NB4 (cell line): ENCODE measurements at regions not wholly inside any gene's neighbourhood (a gene's known extent, or its start where the extent isn't known, plus 50 kb on each side); places are given as distances from the start of the nearest gene placed in this dataset.
"Not testable (repeated sequence)": the region's sequence is repeated elsewhere in the genome, so short reads cannot be mapped to it uniquely, and the experiment has no call there.

Experiments used
- DNase-seq: peaks from one replicate; pipeline ENCODE4 v3.0.0; 2010; ENCODE audit warnings: low read depth
- H3K4me3 ChIP-seq: one replicate; pipeline ENCODE4 v1.5.1; 2011; ENCODE audit warnings: mild to moderate bottlenecking, low read depth, low read length, moderate library complexity
- CTCF ChIP-seq: IDR thresholded peaks from one replicate; pipeline ENCODE4 v1.5.1; 2012; ENCODE audit warnings: low read depth, low read length
- MAX ChIP-seq: IDR thresholded peaks from 2 replicates; pipeline ENCODE4 v1.6.1; 2011; ENCODE audit warnings: low read depth, low read length
- MYC ChIP-seq: IDR thresholded peaks from 2 replicates; pipeline ENCODE4 v1.6.1; 2011; ENCODE audit warnings: low read depth, low read length
- POLR2A ChIP-seq: IDR thresholded peaks from 2 replicates; pipeline ENCODE4 v1.6.1; 2011; ENCODE audit warnings: mild to moderate bottlenecking; ENCODE audit not compliant: insufficient read length; ENCODE audit errors: extremely low read depth

GRCh38 chr3:59366218-59366617, 316.4 kb upstream of the CFAP20DC start:
- H3K4me3 ChIP-seq: no peak overlapping the region
- TF ChIP-seq CTCF (no peak), MYC (no peak), POLR2A (no peak), MAX (no peak)
- DNase-seq: no peak

GRCh38 chr3:59364496-59364895, 314.7 kb upstream of the CFAP20DC start:
- no peak for DNase-seq
- TF ChIP-seq POLR2A (no peak), MAX (no peak), MYC (no peak), CTCF (no peak)
- no peak overlapping the region for H3K4me3 ChIP-seq

GRCh38 chr3:59360312-59360711, 310.5 kb upstream of the CFAP20DC start:
- DNase-seq, H3K4me3 ChIP-seq: not testable (repeated sequence)

- no peak for DNase-seq
- H3K4me3 ChIP-seq: no peak overlapping the region
- TF ChIP-seq MAX: no peak
- TF ChIP-seq MYC: no peak
- no peak for TF ChIP-seq POLR2A
- TF ChIP-seq CTCF: no peak
Measured at GRCh38 chr3:59341459-59341858, 291.6 kb upstream of the CFAP20DC start.

GRCh38 chr3:59339818-59340217, 290.0 kb upstream of the CFAP20DC start:
- no peak for DNase-seq
- TF ChIP-seq POLR2A: no peak
- TF ChIP-seq MYC: no peak
- no peak for TF ChIP-seq MAX
- no peak for TF ChIP-seq CTCF
- no peak overlapping the region for H3K4me3 ChIP-seq

GRCh38 chr3:59338934-59339333, 289.1 kb upstream of the CFAP20DC start:
- TF ChIP-seq MAX: no peak
- TF ChIP-seq MYC: no peak
- TF ChIP-seq POLR2A: no peak
- no peak for TF ChIP-seq CTCF
- no peak overlapping the region for H3K4me3 ChIP-seq
- DNase-seq: no peak
